HEK293 (cell line): ENCODE measurements at regions not wholly inside any gene's neighbourhood (a gene's known extent, or its start where the extent isn't known, plus 50 kb on each side); places are given as distances from the start of the nearest gene placed in this dataset.

Experiments
- CTCF ChIP-seq: fragments of 450-650 bp; formaldehyde crosslinking; IDR thresholded peaks from 2 replicates; pipeline ENCODE4 v1.5.1; 2016; ENCODE audit warnings: missing biosample characterization, missing genetic modification characterization
- KLF1 ChIP-seq: fragments of 450-650 bp; formaldehyde crosslinking; IDR thresholded peaks from 2 replicates; pipeline ENCODE4 v1.5.1; 2016; ENCODE audit warnings: missing biosample characterization, missing genetic modification characterization
- PATZ1 ChIP-seq: fragments of 450-650 bp; formaldehyde crosslinking; IDR thresholded peaks from 2 replicates; pipeline ENCODE4 v1.5.1; 2016; ENCODE audit warnings: missing biosample characterization, missing genetic modification characterization

- TF ChIP-seq KLF1 (tag by site-specific recombination) (no peak), CTCF (tag by site-specific recombination) (no peak), PATZ1 (tag by site-specific recombination) (no peak)
Measured at GRCh38 chr1:194534784-194535183, 1348.4 kb upstream of the B3GALT2 start.
